Bronchial epithelial cell (primary cell): ENCODE measurements at regions not wholly inside any gene's neighbourhood (a gene's known extent, or its start where the extent isn't known, plus 50 kb on each side); places are given as distances from the start of the nearest gene placed in this dataset.

ENCODE experiments used
- DNase-seq: peaks from one replicate; pipeline ENCODE4 v3.0.0-alpha.2; 2010; ENCODE audit warnings: low read depth
- FAIRE-seq: peaks from 2 replicates; lab custom pipeline; 2011; peaks lifted over from hg19 to GRCh38; lab: Jason Lieb, UNC
- H3K27me3 ChIP-seq: 2 replicates; pipeline ENCODE4 v1.5.1; 2011; ENCODE audit warnings: low read length; ENCODE audit not compliant: control insufficient read depth, insufficient read depth
- H3K36me3 ChIP-seq: 2 replicates; pipeline ENCODE4 v1.5.1; 2011; ENCODE audit warnings: low read length; ENCODE audit not compliant: control insufficient read depth, insufficient read depth
- H3K4me3 ChIP-seq: 2 replicates; pipeline ENCODE4 v1.5.1; 2011; ENCODE audit warnings: mild to moderate bottlenecking, low read depth, low read length, control low read depth
- CTCF ChIP-seq: IDR thresholded peaks from 2 replicates; pipeline ENCODE4 v1.5.1; 2011; ENCODE audit warnings: mild to moderate bottlenecking, moderate library complexity, low read length, control low read depth, inconsistent platforms; ENCODE audit not compliant: insufficient read depth, severe bottlenecking

- TF ChIP-seq CTCF: no peak
- DNase-seq (no peak), FAIRE-seq (no peak)
- Histone ChIP-seq H3K27me3 (no peaks in the 10 kb centered on the region), H3K36me3 (no peaks in the 10 kb centered on the region), H3K4me3 (no peak overlapping the region)
Observed at GRCh38 chr2:126764686-126765265, 108.8 kb downstream of the GYPC start.

- Histone ChIP-seq H3K27me3 (no peaks in the 10 kb centered on the region), H3K4me3 (no peak overlapping the region), H3K36me3 (no peaks in the 10 kb centered on the region)
- no peak for FAIRE-seq
- no peak for TF ChIP-seq CTCF
- DNase-seq: no peak
Observed at GRCh38 chr2:126765395-126765794, 109.4 kb downstream of the GYPC start.

GRCh38 chr2:126766295-126766968, 110.5 kb downstream of the GYPC start:
- FAIRE-seq: no peak
- H3K36me3 ChIP-seq: no peaks in the 10 kb centered on the region
- H3K27me3 ChIP-seq: no peaks in the 10 kb centered on the region
- DNase-seq: no peak
- TF ChIP-seq CTCF: no peak
- no peak overlapping the region for H3K4me3 ChIP-seq

GRCh38 chr2:126766969-126767296, 111.0 kb downstream of the GYPC start:
- no peak for DNase-seq
- TF ChIP-seq CTCF: no peak

GRCh38 chr2:126769118-126769517, 113.2 kb downstream of the GYPC start:
- FAIRE-seq (no peak), DNase-seq (no peak)
- Histone ChIP-seq H3K36me3 (no peaks in the 10 kb centered on the region), H3K4me3 (no peak overlapping the region), H3K27me3 (no peaks in the 10 kb centered on the region)
- TF ChIP-seq CTCF: no peak

More at GRCh38 chr2:126766969-126767296, 111.0 kb downstream of the GYPC start:
- Histone ChIP-seq H3K4me3 (no peak overlapping the region), H3K36me3 (no peaks in the 10 kb centered on the region), H3K27me3 (no peaks in the 10 kb centered on the region)
- FAIRE-seq: no peak

GRCh38 chr2:126770466-126770865, 114.5 kb downstream of the GYPC start:
- no peaks in the 10 kb centered on the region for H3K36me3 ChIP-seq
- FAIRE-seq (no peak), DNase-seq (no peak)
- TF ChIP-seq CTCF: no peak
- no peak overlapping the region for H3K4me3 ChIP-seq
- no peaks in the 10 kb centered on the region for H3K27me3 ChIP-seq
